DOHH2 (cell line): ENCODE measurements at regions not wholly inside any gene's neighbourhood (a gene's known extent, or its start where the extent isn't known, plus 50 kb on each side); places are given as distances from the start of the nearest gene placed in this dataset.

Experiments used
- H3F3A ChIP-seq: fragments of 200-600 bp; sonication (generic), shearing (Covaris generic); 2 replicates; pipeline ENCODE4 v1.6.0; 2016; ENCODE audit warnings: antibody characterized with exemption, mild to moderate bottlenecking; ENCODE audit not compliant: control insufficient read depth, insufficient read depth
- H3K27ac ChIP-seq: fragments of 200-600 bp; sonication (generic); 2 replicates; pipeline ENCODE4 v1.5.1; 2014; ENCODE audit warnings: low read depth, mild to moderate bottlenecking, low read length, moderate library complexity
- H3K27me3 ChIP-seq: fragments of 200-600 bp; sonication (generic); 2 replicates; pipeline ENCODE4 v1.6.1; 2014; ENCODE audit warnings: mild to moderate bottlenecking, low read length, mixed read lengths; ENCODE audit not compliant: control insufficient read depth
- H3K36me3 ChIP-seq: fragments of 200-600 bp; sonication (generic); 2 replicates; pipeline ENCODE4 v1.6.1; 2014; ENCODE audit warnings: mild to moderate bottlenecking, low read length, moderate library complexity, mixed read lengths; ENCODE audit not compliant: control insufficient read depth
- H3K4me1 ChIP-seq: fragments of 200-600 bp; sonication (generic); 2 replicates; pipeline ENCODE4 v1.6.1; 2014; ENCODE audit warnings: mild to moderate bottlenecking, low read length, mixed read lengths; ENCODE audit not compliant: control insufficient read depth
- H3K4me2 ChIP-seq: fragments of 200-600 bp; sonication (generic); 2 replicates; pipeline ENCODE4 v1.6.0; 2014; ENCODE audit warnings: mild to moderate bottlenecking, low read length, moderate library complexity
- H3K4me3 ChIP-seq: fragments of 200-600 bp; sonication (generic); 2 replicates; pipeline ENCODE4 v1.5.1; 2014; ENCODE audit warnings: mild to moderate bottlenecking, low read length, mixed read lengths
- H3K79me2 ChIP-seq: fragments of 200-600 bp; sonication (generic); 2 replicates; pipeline ENCODE4 v1.6.1; 2014; ENCODE audit warnings: mild to moderate bottlenecking, low read length, mixed read lengths; ENCODE audit not compliant: control insufficient read depth
- H3K9me2 ChIP-seq: fragments of 200-600 bp; sonication (generic); replicated peaks from 2 replicates; pipeline ENCODE4 v1.6.1; 2014; ENCODE audit warnings: mild to moderate bottlenecking, low read length, mixed read lengths; ENCODE audit not compliant: control insufficient read depth
- H3K9me3 ChIP-seq: fragments of 200-600 bp; sonication (generic); 2 replicates; pipeline ENCODE4 v1.6.1; 2014; ENCODE audit warnings: antibody characterized with exemption, low read length, mixed read lengths; ENCODE audit not compliant: control insufficient read depth, insufficient read depth
- H4K20me1 ChIP-seq: fragments of 200-600 bp; sonication (generic); 2 replicates; pipeline ENCODE4 v1.6.0; 2014; ENCODE audit warnings: low read depth, mild to moderate bottlenecking, antibody characterized with exemption, low read length, moderate library complexity; ENCODE audit not compliant: control insufficient read depth, insufficient read depth
- EZH2phosphoT487 ChIP-seq: fragments of 200-600 bp; sonication (generic); IDR thresholded peaks from 2 replicates; pipeline ENCODE4 v1.6.1; 2017; ENCODE audit warnings: borderline replicate concordance, mild to moderate bottlenecking, antibody characterized with exemption, low read length, moderate library complexity, mixed read lengths
- TF ChIP-seq, protein P1 (sequence below): fragments of 200-600 bp; sonication (generic); IDR thresholded peaks from one replicate; pipeline ENCODE4 v1.5.1; 2014; ENCODE audit warnings: antibody characterized with exemption, mild to moderate bottlenecking, low read depth, low read length; ENCODE audit not compliant: poor library complexity, severe bottlenecking

DNA sequence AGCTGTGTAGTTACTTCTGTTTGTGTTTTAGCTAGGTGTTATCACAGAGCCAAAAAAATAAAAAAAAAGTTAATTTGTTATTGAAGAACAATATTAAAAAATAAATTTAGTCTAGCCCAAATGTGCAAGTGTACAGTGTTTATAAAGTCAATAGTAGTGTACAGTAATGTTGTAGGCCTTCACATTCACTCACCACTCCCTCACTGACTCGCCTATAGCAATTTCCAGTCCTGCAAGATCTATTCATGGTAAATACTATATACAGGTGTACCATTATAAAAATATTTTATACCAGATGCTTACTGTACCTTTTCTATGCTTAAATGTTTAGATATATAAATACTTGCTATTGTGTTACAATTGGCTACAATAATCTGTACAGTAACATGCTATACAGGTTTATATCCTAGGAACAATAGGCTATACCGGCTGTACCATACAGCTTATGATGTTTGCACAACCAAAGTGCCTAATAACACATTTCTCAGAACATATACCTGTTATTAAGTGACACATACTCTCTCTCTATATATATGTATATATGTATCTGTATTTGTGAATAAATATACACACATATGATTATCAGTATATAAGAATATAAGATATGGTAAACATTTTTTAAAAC lies 341.4 kb upstream of the EDIL3 start:
- Histone ChIP-seq H3K27me3 (no peaks in the 10 kb centered on the region), H3K4me1 (no peaks in the 10 kb centered on the region), H3K27ac (no peak overlapping the region), H3K9me3 (no peaks in the 10 kb centered on the region; the same call in 1 of the 2 replicates), H3K9me2 (no peaks in the 10 kb centered on the region), H4K20me1 (no peaks in the 10 kb centered on the region), H3K4me3 (no peak overlapping the region), H3K79me2 (no peaks in the 10 kb centered on the region), H3K36me3 (no peaks in the 10 kb centered on the region), H3K4me2 (no peak overlapping the region), H3F3A (no peaks in the 10 kb centered on the region)
- TF ChIP-seq, protein P1, sequence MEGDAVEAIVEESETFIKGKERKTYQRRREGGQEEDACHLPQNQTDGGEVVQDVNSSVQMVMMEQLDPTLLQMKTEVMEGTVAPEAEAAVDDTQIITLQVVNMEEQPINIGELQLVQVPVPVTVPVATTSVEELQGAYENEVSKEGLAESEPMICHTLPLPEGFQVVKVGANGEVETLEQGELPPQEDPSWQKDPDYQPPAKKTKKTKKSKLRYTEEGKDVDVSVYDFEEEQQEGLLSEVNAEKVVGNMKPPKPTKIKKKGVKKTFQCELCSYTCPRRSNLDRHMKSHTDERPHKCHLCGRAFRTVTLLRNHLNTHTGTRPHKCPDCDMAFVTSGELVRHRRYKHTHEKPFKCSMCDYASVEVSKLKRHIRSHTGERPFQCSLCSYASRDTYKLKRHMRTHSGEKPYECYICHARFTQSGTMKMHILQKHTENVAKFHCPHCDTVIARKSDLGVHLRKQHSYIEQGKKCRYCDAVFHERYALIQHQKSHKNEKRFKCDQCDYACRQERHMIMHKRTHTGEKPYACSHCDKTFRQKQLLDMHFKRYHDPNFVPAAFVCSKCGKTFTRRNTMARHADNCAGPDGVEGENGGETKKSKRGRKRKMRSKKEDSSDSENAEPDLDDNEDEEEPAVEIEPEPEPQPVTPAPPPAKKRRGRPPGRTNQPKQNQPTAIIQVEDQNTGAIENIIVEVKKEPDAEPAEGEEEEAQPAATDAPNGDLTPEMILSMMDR = no peak
- TF ChIP-seq EZH2phosphoT487 = no peak

DNA sequence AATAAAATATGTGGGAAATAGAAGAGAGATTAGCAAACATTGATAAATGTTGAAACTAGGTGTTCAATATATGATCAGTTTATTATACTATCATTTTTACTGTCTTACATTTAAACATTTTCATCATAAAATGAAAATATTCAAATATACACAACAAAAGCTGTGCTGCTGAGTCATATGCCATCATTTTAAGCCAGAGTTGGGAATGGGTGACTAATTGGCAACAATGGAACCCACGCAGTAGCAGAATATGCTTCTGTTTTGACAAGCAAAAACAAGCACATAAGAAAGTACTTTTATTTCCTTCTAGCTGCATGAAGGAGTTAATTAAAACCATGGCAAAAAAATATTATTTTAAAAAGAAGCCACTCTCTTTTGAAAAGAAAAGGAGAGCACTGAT lies 340.0 kb upstream of the EDIL3 start:
- no peak for TF ChIP-seq EZH2phosphoT487
- TF ChIP-seq, protein P1 = no peak
- Histone ChIP-seq H3K4me3 (no peak overlapping the region), H3K79me2 (no peaks in the 10 kb centered on the region), H3F3A (no peaks in the 10 kb centered on the region), H3K4me1 (no peaks in the 10 kb centered on the region), H3K27me3 (no peaks in the 10 kb centered on the region), H4K20me1 (no peaks in the 10 kb centered on the region), H3K27ac (no peak overlapping the region), H3K9me2 (no peaks in the 10 kb centered on the region), H3K9me3 (peaks cover 2% of the 10 kb centered on the region; the same call in 1 of the 2 replicates), H3K36me3 (no peaks in the 10 kb centered on the region), H3K4me2 (no peak overlapping the region)

DNA sequence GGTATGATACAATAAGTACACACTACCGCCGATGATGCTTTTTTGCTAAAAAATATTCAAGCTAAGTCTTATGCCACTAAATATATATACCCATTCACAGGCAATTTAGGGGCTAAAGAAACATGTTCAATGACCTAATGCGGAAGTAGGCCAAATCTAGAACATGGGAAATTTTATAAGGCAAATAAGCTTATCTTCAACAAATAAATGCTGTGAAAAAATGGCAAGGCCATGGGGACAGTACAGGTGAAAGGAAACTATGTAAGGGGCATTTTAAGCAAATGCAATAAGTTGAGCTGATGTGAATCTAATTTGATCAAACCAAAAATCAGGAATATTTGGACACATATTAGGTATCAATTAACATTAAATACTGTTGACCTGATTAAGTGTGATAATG lies 339.5 kb upstream of the EDIL3 start:
- no peaks in the 10 kb centered on the region for H4K20me1 ChIP-seq
- H3K9me2 ChIP-seq = no peaks in the 10 kb centered on the region
- H3K27me3 ChIP-seq = no peaks in the 10 kb centered on the region
- H3F3A ChIP-seq = no peaks in the 10 kb centered on the region
- H3K27ac ChIP-seq = no peak overlapping the region
- no peaks in the 10 kb centered on the region for H3K79me2 ChIP-seq
- TF ChIP-seq EZH2phosphoT487 = no peak
- TF ChIP-seq, protein P1 = no peak
- H3K36me3 ChIP-seq = no peaks in the 10 kb centered on the region
- peaks cover 2% of the 10 kb centered on the region; the same call in 1 of the 2 replicates for H3K9me3 ChIP-seq
- H3K4me1 ChIP-seq = no peaks in the 10 kb centered on the region
- H3K4me2 ChIP-seq = no peak overlapping the region
- H3K4me3 ChIP-seq = no peak overlapping the region
